HG03432 (cell line): ENCODE measurements at regions not wholly inside any gene's neighbourhood (a gene's known extent, or its start where the extent isn't known, plus 50 kb on each side); places are given as distances from the start of the nearest gene placed in this dataset.

ENCODE experiments used
- ATAC-seq: cut with Tn5 transposase; IDR thresholded peaks from one replicate; pipeline ENCODE4 v1.9.1; 2021; ENCODE audit warnings: mild to moderate bottlenecking, moderate library complexity; ENCODE audit not compliant: unreplicated experiment

DNA sequence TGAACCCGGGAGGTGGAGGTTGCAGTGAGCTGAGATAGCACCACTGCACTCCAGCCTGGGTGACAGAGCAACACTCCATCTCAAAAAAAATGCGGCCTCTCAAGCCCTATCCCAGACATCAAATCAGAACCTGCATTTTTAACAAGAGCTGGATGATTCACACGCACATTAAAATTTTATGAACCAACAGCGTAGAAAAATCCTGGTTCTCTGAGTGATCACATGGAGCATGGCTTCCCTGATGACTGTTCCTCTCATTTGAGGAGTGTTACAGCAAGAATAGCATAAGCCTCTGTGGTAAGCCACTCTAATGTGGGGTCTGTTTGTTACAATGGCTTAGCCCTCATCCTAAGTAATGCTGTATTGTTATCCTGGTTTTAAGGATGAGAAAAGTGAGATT, 163.6 kb downstream of the BRMS1L start:
- no peak for ATAC-seq

DNA sequence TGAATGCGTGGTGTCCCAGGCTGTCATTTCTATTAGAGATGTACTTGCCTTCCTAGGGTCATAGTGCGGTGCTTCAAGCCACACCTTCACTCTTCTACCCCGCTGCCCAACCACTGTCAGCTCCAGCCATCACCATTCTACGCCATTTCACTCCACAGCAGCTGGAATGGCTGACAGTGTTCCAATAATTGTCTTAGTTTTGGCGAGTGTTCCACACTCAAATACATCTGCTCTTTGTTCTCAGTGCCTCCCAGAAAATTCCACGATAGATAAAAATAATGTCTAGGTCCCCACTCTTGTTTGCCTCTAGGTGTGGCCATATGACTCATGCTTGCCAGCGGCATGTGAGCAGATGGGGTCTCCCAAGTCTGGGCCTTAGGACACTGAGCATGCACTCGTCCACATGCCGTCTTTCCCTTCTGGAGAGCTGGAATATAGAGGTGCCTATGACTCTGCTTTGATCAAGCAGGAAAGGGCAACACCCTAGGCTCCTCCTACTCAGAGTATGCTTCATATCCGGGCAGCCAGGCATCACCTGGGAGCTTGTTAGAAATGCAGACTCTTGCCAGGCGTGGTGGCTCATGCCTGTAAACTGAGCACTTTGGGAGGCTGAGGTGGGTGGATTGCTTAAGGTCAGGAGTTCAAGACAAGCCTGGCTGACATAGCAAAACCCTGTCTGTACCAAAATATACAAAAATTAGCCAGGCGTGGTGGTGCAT, 163.0 kb downstream of the BRMS1L start:
- ATAC-seq: no peak

DNA sequence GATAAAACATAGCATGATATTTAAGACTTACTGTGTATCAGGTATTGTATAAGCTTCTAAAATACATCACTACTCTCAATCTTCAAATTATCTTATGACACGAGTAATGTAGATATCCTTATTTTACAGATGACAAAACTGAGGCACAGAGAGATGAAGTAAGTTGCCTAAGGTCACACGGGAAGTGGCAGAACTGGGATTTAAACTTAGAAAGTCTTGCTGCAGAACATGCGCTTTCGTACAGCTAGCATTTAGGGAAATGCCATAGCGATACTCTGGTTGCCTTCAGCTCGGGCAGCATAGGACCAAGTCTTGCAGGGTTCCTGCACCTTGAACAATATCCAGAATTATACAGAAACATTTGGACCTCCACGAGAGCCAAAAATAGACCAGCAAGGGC, 162.4 kb downstream of the BRMS1L start:
- no peak for ATAC-seq

- ATAC-seq: no peak
These were observed 161.6 kb downstream of the BRMS1L start for GRCh38 chr14:35987731-35988130.

DNA sequence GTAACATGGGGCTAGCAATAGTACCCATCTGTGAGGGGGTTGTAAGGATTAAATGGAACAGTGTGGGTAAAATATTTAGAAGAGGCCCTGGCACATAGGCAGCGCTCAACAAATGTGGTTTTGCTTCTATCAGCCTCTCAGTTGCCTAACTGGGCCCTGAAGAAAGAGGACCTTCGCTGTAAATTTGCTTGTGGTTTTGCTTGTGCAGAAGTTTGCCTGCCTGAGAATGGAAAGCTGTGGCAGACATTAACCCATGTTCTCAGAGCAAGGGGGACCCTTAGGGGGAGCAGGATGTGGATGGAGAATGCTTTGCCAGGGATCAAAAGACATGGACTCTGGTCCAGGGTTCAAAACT, 160.1 kb downstream of the BRMS1L start:
- peak; percentile 79 for ATAC-seq

DNA sequence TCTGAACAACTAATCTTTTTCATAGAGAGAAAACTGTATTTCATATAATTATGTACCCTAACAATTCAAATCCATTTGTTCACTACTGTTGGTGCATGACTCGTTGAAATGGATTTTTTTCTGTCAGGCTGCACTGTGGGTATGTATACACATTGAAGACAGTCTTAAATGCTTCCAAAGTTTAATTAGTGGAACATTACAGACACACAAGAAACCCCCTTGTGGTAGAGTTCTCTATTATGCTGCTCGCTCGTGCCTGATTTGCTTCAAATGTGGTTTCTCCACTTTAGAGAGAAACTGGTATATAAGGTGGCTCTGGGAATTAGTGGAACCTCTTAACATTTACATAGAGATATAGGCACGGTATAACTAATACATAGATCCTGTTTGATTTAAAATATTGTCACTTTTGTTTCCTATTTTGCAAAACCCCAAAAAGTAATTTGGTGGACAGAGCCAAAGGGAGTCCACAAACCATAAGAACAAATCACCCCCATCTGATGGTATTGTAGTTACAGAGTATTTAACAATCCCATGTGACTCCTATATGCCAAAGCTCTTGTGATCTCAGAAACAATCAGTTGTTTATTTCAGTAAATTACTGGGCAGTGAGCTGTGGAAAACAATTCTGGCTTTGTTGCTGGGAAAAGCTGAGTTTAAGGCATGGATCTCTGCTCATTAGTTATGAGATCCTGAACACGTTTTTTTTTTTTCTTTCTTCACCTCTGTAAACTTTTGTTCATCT, 159.5 kb downstream of the BRMS1L start:
- ATAC-seq: no peak

DNA sequence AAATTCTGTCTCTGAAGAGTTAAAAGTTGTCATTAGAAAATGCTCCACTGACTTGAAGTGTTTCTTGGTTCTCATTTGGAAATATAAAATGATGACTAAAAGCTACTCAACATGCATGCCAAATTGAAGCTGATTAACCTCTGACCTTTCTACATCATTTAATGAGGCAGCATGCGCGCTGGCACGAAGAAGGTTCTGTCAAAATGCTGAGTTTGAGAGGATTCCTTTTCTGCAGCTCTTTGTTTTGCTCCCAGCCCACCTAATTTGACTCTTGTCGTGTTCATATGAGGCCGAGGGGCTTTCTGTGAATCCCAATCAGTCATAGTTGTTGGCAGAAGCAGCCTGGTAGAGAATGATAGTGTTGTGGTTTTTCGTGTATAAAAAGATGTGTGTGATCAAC, 153.4 kb downstream of the BRMS1L start:
- no peak for ATAC-seq

DNA sequence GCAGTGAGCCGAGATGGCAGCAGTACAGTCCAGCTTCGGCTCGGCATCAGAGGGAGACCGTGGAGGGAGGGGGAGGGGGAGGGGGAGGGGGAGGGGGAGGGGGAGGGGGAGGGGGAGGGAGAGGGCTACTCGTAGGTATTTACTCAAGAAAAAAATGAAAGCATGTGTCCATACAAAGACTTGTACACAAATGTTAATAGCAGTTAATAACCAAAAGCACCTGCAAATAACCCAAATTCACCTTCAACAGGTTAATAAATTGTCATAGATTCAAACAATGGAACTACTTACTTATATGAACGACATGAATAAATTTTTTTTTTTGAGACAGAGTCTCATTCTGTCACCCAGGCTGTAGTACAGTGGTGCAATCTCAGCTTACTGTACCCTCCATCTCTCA, 152.4 kb downstream of the BRMS1L start:
- ATAC-seq: no peak

- no peak for ATAC-seq
These were observed 149.7 kb downstream of the BRMS1L start for GRCh38 chr14:35975814-35976213.

- no peak for ATAC-seq
These were observed 147.6 kb downstream of the BRMS1L start for GRCh38 chr14:35973770-35974169.

GRCh38 chr14:35971965-35972630, 146.0 kb downstream of the BRMS1L start:
- no peak for ATAC-seq

DNA sequence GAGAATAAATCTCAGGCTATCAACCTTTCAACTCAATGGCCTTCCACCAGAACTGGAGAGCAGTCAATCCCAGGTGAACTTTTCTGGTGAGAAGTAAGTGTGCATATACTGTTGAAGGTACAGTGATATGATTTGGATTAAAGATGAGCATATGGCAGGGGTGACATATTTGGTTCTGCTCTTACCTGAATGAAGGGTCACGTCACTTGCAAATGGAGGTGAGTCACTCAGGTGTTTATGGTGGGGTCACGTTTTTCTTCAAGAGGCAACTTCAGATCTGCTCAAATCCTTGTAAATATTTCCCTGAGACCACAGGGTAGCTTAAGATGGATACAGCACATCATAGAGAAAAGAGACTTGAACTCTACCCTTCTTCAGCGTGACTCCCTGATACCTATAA, 143.2 kb downstream of the BRMS1L start:
- ATAC-seq: no peak

- no peak for ATAC-seq
These were observed 139.3 kb downstream of the BRMS1L start for GRCh38 chr14:35965400-35965799.

GRCh38 chr14:35964697-35965286, 138.7 kb downstream of the BRMS1L start:
- ATAC-seq: no peak

DNA sequence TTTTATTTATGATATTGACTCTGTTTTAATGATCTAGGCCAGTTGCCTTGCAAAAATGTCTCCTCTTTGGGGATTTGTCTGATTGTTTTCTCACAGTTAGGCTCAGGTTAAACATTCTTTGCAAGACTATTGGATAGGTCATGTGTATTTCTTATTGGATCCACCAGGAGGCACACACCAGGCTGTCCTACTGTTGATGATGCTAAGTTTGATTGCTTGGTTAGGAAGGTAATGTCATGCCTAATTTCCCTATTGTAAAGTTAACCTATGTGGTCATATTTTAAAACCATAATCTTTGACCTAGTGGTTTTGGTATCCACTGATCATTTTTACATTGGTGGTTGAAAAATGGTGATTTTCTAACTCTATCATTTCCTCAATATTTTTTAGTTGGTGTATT, 137.1 kb downstream of the BRMS1L start:
- peak; percentile 73 for ATAC-seq

- ATAC-seq: no peak
These were observed 135.6 kb downstream of the BRMS1L start for GRCh38 chr14:35961697-35962274.

- ATAC-seq: no peak
These were observed 133.7 kb downstream of the BRMS1L start for GRCh38 chr14:35959835-35960234.

GRCh38 chr14:35958499-35958898, 132.4 kb downstream of the BRMS1L start:
- ATAC-seq: no peak

- no peak for ATAC-seq
These were observed 130.4 kb downstream of the BRMS1L start for GRCh38 chr14:35956376-35957085.

GRCh38 chr14:35952584-35952983, 126.4 kb downstream of the BRMS1L start:
- ATAC-seq: no peak
